ENCODE measurements at regions not wholly inside any gene's neighbourhood (a gene's known extent, or its start where the extent isn't known, plus 50 kb on each side); places are given as distances from the start of the nearest gene placed in this dataset.

DNA sequence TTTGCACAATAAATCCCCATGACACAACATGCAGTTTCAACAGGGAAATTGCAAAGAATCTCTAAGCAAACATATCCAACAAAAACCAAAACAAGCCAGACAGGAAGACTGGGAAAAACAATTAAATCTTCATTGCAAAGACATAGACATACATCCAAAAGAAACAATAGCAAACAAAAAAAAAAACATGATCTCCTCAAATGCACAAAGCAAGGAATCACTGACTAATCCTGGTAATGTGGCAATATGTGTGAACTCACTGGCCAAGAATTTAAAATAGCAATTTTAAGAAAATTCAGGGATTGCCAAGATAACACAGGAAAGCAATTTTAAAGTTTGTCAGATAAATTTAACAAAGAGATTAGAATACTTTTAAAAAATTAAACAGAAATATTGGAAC lies 520.1 kb upstream of the SMC2 start:
- H2BK5ac ChIP-seq (ENCODE audit: low read depth, low read length): no peak overlapping the region
- H3K27me3 ChIP-seq (replicated peaks in 1 of 4; ENCODE audit: control insufficient read depth in 3 of 4, extremely low read depth in 1 of 4, insufficient read depth in 3 of 4, low read length in 3 of 4): no peaks in the 10 kb centered on the region
- H2BK15ac ChIP-seq (ENCODE audit: low read length): no peak overlapping the region
- DNase-seq (ENCODE audit: low read depth in 1 of 2, low spot score in 2 of 2) (no peak), FAIRE-seq (no peak)
- no peaks in the 10 kb centered on the region for H3K4me1 ChIP-seq (replicated peaks in 1 of 4; ENCODE audit: control insufficient read depth in 3 of 4, insufficient read depth in 4 of 4, low read length in 3 of 4)
- H3K23me2 ChIP-seq (ENCODE audit: low read depth, low read length): no peaks in the 10 kb centered on the region
- H4K5ac ChIP-seq (ENCODE audit: insufficient read length, low read depth, low read length): no peak overlapping the region
- H2AK5ac ChIP-seq (ENCODE audit: low read depth, low read length): no peak overlapping the region
- ChIA-PET POLR2A (ENCODE audit: partially characterized antibody) (no interaction called here), CTCF (ENCODE audit: partially characterized antibody) (no interaction called here)
- no peaks in the 10 kb centered on the region for H3K79me2 ChIP-seq (ENCODE audit: control insufficient read depth in 1 of 2, insufficient read depth in 2 of 2, low read length in 2 of 2)
- no peak overlapping the region for H3K18ac ChIP-seq (ENCODE audit: extremely low read depth, low read length)
- no peak overlapping the region for H4K91ac ChIP-seq (replicated peaks; ENCODE audit: insufficient read length, low read length)
- H4K8ac ChIP-seq (ENCODE audit: extremely low read depth, insufficient read depth, low read length): no peak overlapping the region
- H2AFZ ChIP-seq (ENCODE audit: low read length): no peak overlapping the region
- H2BK120ac ChIP-seq (replicated peaks; ENCODE audit: low read depth, low read length): no peak overlapping the region
- H2BK20ac ChIP-seq (ENCODE audit: low read length): no peak overlapping the region
- no peak overlapping the region for H3K4ac ChIP-seq (replicated peaks; ENCODE audit: insufficient read length, low read depth, low read length)
- no peak overlapping the region for H3K9ac ChIP-seq (replicated peaks in 1 of 4; ENCODE audit: extremely low read depth in 1 of 4, low read depth in 3 of 4, low read length in 3 of 4)
- no peaks in the 10 kb centered on the region for H3K9me3 ChIP-seq (ENCODE audit: insufficient read depth in 2 of 2, low read depth in 1 of 2, low read length in 1 of 2)
- H3K27ac ChIP-seq (ENCODE audit: low read depth, low read length): no peak overlapping the region
- H4K20me1 ChIP-seq (replicated peaks in 1 of 2; ENCODE audit: control insufficient read depth in 1 of 2, insufficient read depth in 2 of 2, low read length in 2 of 2): no peaks in the 10 kb centered on the region
- H2BK12ac ChIP-seq (ENCODE audit: low read depth, low read length): no peak overlapping the region
- H3K36me3 ChIP-seq (ENCODE audit: control insufficient read depth in 2 of 4, insufficient read depth in 4 of 4, low read length in 3 of 4): no peaks in the 10 kb centered on the region
- H3K14ac ChIP-seq (ENCODE audit: insufficient read length): no peak overlapping the region
- no peak overlapping the region for H3K56ac ChIP-seq (replicated peaks; ENCODE audit: insufficient read length, low read depth, low read length)
- H3K79me1 ChIP-seq (ENCODE audit: low read depth, low read length): no peaks in the 10 kb centered on the region
- no peak overlapping the region for H3K4me2 ChIP-seq (ENCODE audit: insufficient read depth in 1 of 2, low read depth in 2 of 2, low read length in 2 of 2)
- H3K23ac ChIP-seq (ENCODE audit: insufficient read length): no peak overlapping the region
- H3K4me3 ChIP-seq (ENCODE audit: extremely low read depth in 1 of 4, insufficient read depth in 2 of 4, low read depth in 3 of 4, low read length in 4 of 4): no peak overlapping the region
- TF ChIP-seq SIRT6 (IDR thresholded peaks at IDR 0.05; ENCODE audit: low read length) (no peak), KDM5A (IDR thresholded peaks at IDR 0.05; ENCODE audit: low read length) (no peak), CHD1 (IDR thresholded peaks at IDR 0.05; ENCODE audit: low read depth, low read length) (no peak), NANOG (IDR thresholded peaks at IDR 0.05; ENCODE audit: insufficient read depth, low read depth, low read length, poor library complexity, severe bottlenecking) (no peak), RFX5 (IDR thresholded peaks at IDR 0.05; ENCODE audit: borderline replicate concordance, low read depth, low read length) (no peak), TAF7 (optimal IDR thresholded peaks at IDR 0.05; ENCODE audit: borderline replicate concordance, low read depth, low read length) (no peak), CHD2 (IDR thresholded peaks at IDR 0.05; ENCODE audit: low read length) (no peak), RAD21 (IDR thresholded peaks at IDR 0.05 in 1 of 2, conservative IDR thresholded peaks at IDR 0.05 in 1 of 2; ENCODE audit: low read depth in 2 of 2, low read length in 2 of 2) (no peak), CEBPB (IDR thresholded peaks at IDR 0.05; ENCODE audit: low read depth, low read length) (no peak)
- TF ChIP-seq, protein P1, sequence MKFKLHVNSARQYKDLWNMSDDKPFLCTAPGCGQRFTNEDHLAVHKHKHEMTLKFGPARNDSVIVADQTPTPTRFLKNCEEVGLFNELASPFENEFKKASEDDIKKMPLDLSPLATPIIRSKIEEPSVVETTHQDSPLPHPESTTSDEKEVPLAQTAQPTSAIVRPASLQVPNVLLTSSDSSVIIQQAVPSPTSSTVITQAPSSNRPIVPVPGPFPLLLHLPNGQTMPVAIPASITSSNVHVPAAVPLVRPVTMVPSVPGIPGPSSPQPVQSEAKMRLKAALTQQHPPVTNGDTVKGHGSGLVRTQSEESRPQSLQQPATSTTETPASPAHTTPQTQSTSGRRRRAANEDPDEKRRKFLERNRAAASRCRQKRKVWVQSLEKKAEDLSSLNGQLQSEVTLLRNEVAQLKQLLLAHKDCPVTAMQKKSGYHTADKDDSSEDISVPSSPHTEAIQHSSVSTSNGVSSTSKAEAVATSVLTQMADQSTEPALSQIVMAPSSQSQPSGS (IDR thresholded peaks at IDR 0.05; ENCODE audit: low read length): no peak
